ENCODE measurements at regions not wholly inside any gene's neighbourhood (a gene's known extent, or its start where the extent isn't known, plus 50 kb on each side); places are given as distances from the start of the nearest gene placed in this dataset.

- no peak for TF ChIP-seq CTCF (IDR thresholded peaks at IDR 0.05; ENCODE audit: insufficient read depth, low read depth, low read length)
- H3K4me3 ChIP-seq (ENCODE audit: low read depth, low read length) = no peak overlapping the region
- DNase-seq (ENCODE audit: low read depth) = no peak
These were observed 148.1 kb downstream of the PPARGC1A start for GRCh38 chr4:23741681-23742191.

- no peak for DNase-seq (ENCODE audit: low read depth)
These were observed 152.3 kb downstream of the PPARGC1A start for GRCh38 chr4:23737571-23737970.

GRCh38 chr4:23736466-23736865, 153.4 kb downstream of the PPARGC1A start:
- no peak for TF ChIP-seq CTCF (IDR thresholded peaks at IDR 0.05; ENCODE audit: insufficient read depth, low read depth, low read length)
- no peak for DNase-seq (ENCODE audit: low read depth)
- H3K4me3 ChIP-seq (ENCODE audit: low read depth, low read length) = no peak overlapping the region

More at GRCh38 chr4:23737571-23737970, 152.3 kb downstream of the PPARGC1A start:
- no peak for TF ChIP-seq CTCF (IDR thresholded peaks at IDR 0.05; ENCODE audit: insufficient read depth, low read depth, low read length)
- no peak overlapping the region for H3K4me3 ChIP-seq (ENCODE audit: low read depth, low read length)

GRCh38 chr4:23734000-23734399, 155.8 kb downstream of the PPARGC1A start:
- H3K4me3 ChIP-seq (ENCODE audit: low read depth, low read length) = no peak overlapping the region
- TF ChIP-seq CTCF (IDR thresholded peaks at IDR 0.05; ENCODE audit: insufficient read depth, low read depth, low read length) = no peak
- DNase-seq (ENCODE audit: low read depth) = no peak

- DNase-seq (ENCODE audit: low read depth) = no peak
- no peak for TF ChIP-seq CTCF (IDR thresholded peaks at IDR 0.05; ENCODE audit: insufficient read depth, low read depth, low read length)
- H3K4me3 ChIP-seq (ENCODE audit: low read depth, low read length) = no peak overlapping the region
These were observed 156.4 kb downstream of the PPARGC1A start for GRCh38 chr4:23733476-23733875.

- no peak for DNase-seq (ENCODE audit: low read depth)
- TF ChIP-seq CTCF (IDR thresholded peaks at IDR 0.05; ENCODE audit: insufficient read depth, low read depth, low read length) = no peak
These were observed 158.8 kb downstream of the PPARGC1A start for GRCh38 chr4:23730998-23731397.

GRCh38 chr4:23728971-23729370, 160.9 kb downstream of the PPARGC1A start:
- no peak for DNase-seq (ENCODE audit: low read depth)
- no peak for TF ChIP-seq CTCF (IDR thresholded peaks at IDR 0.05; ENCODE audit: insufficient read depth, low read depth, low read length)

More at GRCh38 chr4:23730998-23731397, 158.8 kb downstream of the PPARGC1A start:
- no peak overlapping the region for H3K4me3 ChIP-seq (ENCODE audit: low read depth, low read length)

More at GRCh38 chr4:23728971-23729370, 160.9 kb downstream of the PPARGC1A start:
- no peak overlapping the region for H3K4me3 ChIP-seq (ENCODE audit: low read depth, low read length)

All from fibroblast of villous mesenchyme (primary cell).